H1 (cell line): ENCODE measurements at regions not wholly inside any gene's neighbourhood (a gene's known extent, or its start where the extent isn't known, plus 50 kb on each side); places are given as distances from the start of the nearest gene placed in this dataset.

Experiments
- CTCF ChIA-PET: fragments of 300-600 bp; sonication (Branson Sonifier 250); formaldehyde crosslinking; loops from one replicate; lab custom pipeline; 2021; ENCODE audit not compliant: partially characterized antibody; lab: Charles Lee
- POLR2A ChIA-PET: fragments of 300-600 bp; sonication (Branson Sonifier 250); formaldehyde crosslinking; loops from one replicate; lab custom pipeline; 2021; ENCODE audit warnings: inconsistent platforms; ENCODE audit not compliant: partially characterized antibody; lab: Charles Lee
- DNase-seq, 2 experiments: peaks; one replicate each; pipeline versions ENCODE4 v3.0.0 to v3.0.0-alpha.2; 2010 to 2022; ENCODE audit warnings: low spot score in 2 of 2, low read depth in 1 of 2, mixed read lengths in 1 of 2
- FAIRE-seq: peaks from 2 replicates; lab custom pipeline; 2011; peaks lifted over from hg19 to GRCh38; lab: Jason Lieb, UNC
- H2AFZ ChIP-seq: 2 replicates; pipeline ENCODE4 v1.8.1; 2012; ENCODE audit warnings: low read length, inconsistent platforms
- H2AK5ac ChIP-seq: 2 replicates; pipeline ENCODE4 v1.6.1; 2013; ENCODE audit warnings: low read depth, low read length
- H2BK120ac ChIP-seq: replicated peaks from 2 replicates; pipeline ENCODE3; 2013; ENCODE audit warnings: low read depth, low read length, inconsistent platforms
- H2BK12ac ChIP-seq: 2 replicates; pipeline ENCODE4 v1.6.1; 2013; ENCODE audit warnings: low read depth, low read length
- H2BK15ac ChIP-seq: 2 replicates; pipeline ENCODE4 v1.6.1; 2013; ENCODE audit warnings: low read length
- H2BK20ac ChIP-seq: 2 replicates; pipeline ENCODE4 v1.6.1; 2013; ENCODE audit warnings: low read length
- H2BK5ac ChIP-seq: 2 replicates; pipeline ENCODE4 v1.6.1; 2013; ENCODE audit warnings: low read depth, low read length
- H3K14ac ChIP-seq: 2 replicates; pipeline ENCODE4 v1.6.1; 2013; ENCODE audit warnings: inconsistent platforms; ENCODE audit not compliant: insufficient read length
- H3K18ac ChIP-seq: 2 replicates; pipeline ENCODE4 v1.6.1; 2013; ENCODE audit warnings: low read length; ENCODE audit errors: extremely low read depth
- H3K23ac ChIP-seq: 2 replicates; pipeline ENCODE4 v1.6.1; 2013; ENCODE audit warnings: inconsistent platforms; ENCODE audit not compliant: insufficient read length
- H3K23me2 ChIP-seq: 2 replicates; pipeline ENCODE4 v1.6.1; 2013; ENCODE audit warnings: low read depth, low read length
- H3K27ac ChIP-seq: 2 replicates; pipeline ENCODE4 v1.6.1; 2011; ENCODE audit warnings: low read depth, low read length, inconsistent platforms
- H3K27me3 ChIP-seq, 4 experiments: replicated peaks in 1 of 4; 1 replicate in 1 of 4; 2 replicates in 3 of 4; pipeline versions ENCODE4 v1.6.1 to v1.8.1; 2011 to 2013; ENCODE audit warnings: low read length in 3 of 4, mild to moderate bottlenecking in 3 of 4, inconsistent platforms in 2 of 4, mixed read lengths in 2 of 4, moderate library complexity in 1 of 4; ENCODE audit not compliant: control insufficient read depth in 3 of 4, insufficient read depth in 3 of 4; ENCODE audit errors: extremely low read depth in 1 of 4
- H3K36me3 ChIP-seq, 4 experiments: 2 replicates each; pipeline versions ENCODE4 v1.6.1 to v1.8.1; 2011 to 2013; ENCODE audit warnings: mild to moderate bottlenecking in 4 of 4, low read length in 3 of 4, moderate library complexity in 2 of 4, control low read depth in 1 of 4, inconsistent platforms in 1 of 4; ENCODE audit not compliant: insufficient read depth in 4 of 4, control insufficient read depth in 2 of 4
- H3K4ac ChIP-seq: replicated peaks from 2 replicates; pipeline ENCODE3; 2013; ENCODE audit warnings: low read length, low read depth, mixed read lengths, inconsistent platforms; ENCODE audit not compliant: insufficient read length
- H3K4me1 ChIP-seq, 4 experiments: replicated peaks in 1 of 4; 1 replicate in 1 of 4; 2 replicates in 3 of 4; pipeline versions ENCODE4 v1.6.1 to v1.8.1; 2011 to 2013; ENCODE audit warnings: low read length in 3 of 4, inconsistent platforms in 2 of 4, mixed read lengths in 1 of 4; ENCODE audit not compliant: insufficient read depth in 4 of 4, control insufficient read depth in 3 of 4
- H3K4me2 ChIP-seq, 2 experiments: 2 replicates each; pipeline versions ENCODE4 v1.6.1 to v1.8.1; 2011 to 2013; ENCODE audit warnings: low read depth in 2 of 2, low read length in 2 of 2, control low read depth in 1 of 2, inconsistent platforms in 1 of 2, mild to moderate bottlenecking in 1 of 2; ENCODE audit not compliant: insufficient read depth in 1 of 2
- H3K4me3 ChIP-seq, 4 experiments: fragments of 200-600, 300-600 bp in 1 of 4; sonication (generic), shearing (Covaris generic), sonication (Bioruptor Twin) in 1 of 4; 2 replicates each; pipeline versions ENCODE4 v1.5.1 to v1.8.1; 2011 to 2016; ENCODE audit warnings: low read length in 4 of 4, low read depth in 3 of 4, control low read depth in 2 of 4, inconsistent platforms in 2 of 4, mild to moderate bottlenecking in 2 of 4, mixed read lengths in 1 of 4, moderate library complexity in 1 of 4; ENCODE audit not compliant: insufficient read depth in 2 of 4; ENCODE audit errors: extremely low read depth in 1 of 4
- H3K56ac ChIP-seq: replicated peaks from 2 replicates; pipeline ENCODE3; 2013; ENCODE audit warnings: low read depth, mild to moderate bottlenecking, mixed read lengths, low read length, inconsistent platforms; ENCODE audit not compliant: insufficient read length
- H3K79me1 ChIP-seq: 2 replicates; pipeline ENCODE4 v1.6.1; 2013; ENCODE audit warnings: low read depth, low read length, control low read depth
- H3K79me2 ChIP-seq, 2 experiments: 2 replicates each; pipeline versions ENCODE4 v1.6.1 to v1.8.1; 2012 to 2013; ENCODE audit warnings: low read length in 2 of 2, mild to moderate bottlenecking in 2 of 2, inconsistent platforms in 1 of 2; ENCODE audit not compliant: insufficient read depth in 2 of 2, control insufficient read depth in 1 of 2
- H3K9ac ChIP-seq, 4 experiments: replicated peaks in 1 of 4; 1 replicate in 1 of 4; 2 replicates in 3 of 4; pipeline versions ENCODE4 v1.6.1 to v1.8.1; 2011 to 2013; ENCODE audit warnings: low read depth in 3 of 4, low read length in 3 of 4, control low read depth in 2 of 4, mild to moderate bottlenecking in 2 of 4, moderate library complexity in 2 of 4, inconsistent platforms in 1 of 4; ENCODE audit errors: extremely low read depth in 1 of 4
- H3K9me3 ChIP-seq, 2 experiments: 2 replicates each; pipeline versions ENCODE4 v1.6.1 to v1.8.1; 2012 to 2013; ENCODE audit warnings: mild to moderate bottlenecking in 2 of 2, moderate library complexity in 2 of 2, control low read depth in 1 of 2, inconsistent platforms in 1 of 2, low read depth in 1 of 2, low read length in 1 of 2, mixed read lengths in 1 of 2; ENCODE audit not compliant: insufficient read depth in 2 of 2
- H4K20me1 ChIP-seq, 2 experiments: replicated peaks in 1 of 2; 2 replicates each; pipeline versions ENCODE3 to v1.8.1; 2011 to 2013; ENCODE audit warnings: inconsistent platforms in 2 of 2, low read length in 2 of 2, mild to moderate bottlenecking in 1 of 2; ENCODE audit not compliant: insufficient read depth in 2 of 2, control insufficient read depth in 1 of 2
- H4K5ac ChIP-seq: 2 replicates; pipeline ENCODE4 v1.6.1; 2013; ENCODE audit warnings: low read length, low read depth, mixed read lengths, inconsistent platforms; ENCODE audit not compliant: insufficient read length
- H4K8ac ChIP-seq: 2 replicates; pipeline ENCODE4 v1.8.0; 2013; ENCODE audit warnings: mild to moderate bottlenecking, moderate library complexity, low read length, inconsistent platforms; ENCODE audit not compliant: insufficient read depth; ENCODE audit errors: extremely low read depth
- H4K91ac ChIP-seq: replicated peaks from 2 replicates; pipeline ENCODE3; 2013; ENCODE audit warnings: low read length, mixed read lengths, inconsistent platforms; ENCODE audit not compliant: insufficient read length
- POLR2A ChIP-seq, 2 experiments: IDR thresholded peaks; 1 replicate in 1 of 2; 2 replicates in 1 of 2; pipeline ENCODE4 v1.6.1; 2011; ENCODE audit warnings: low read depth in 2 of 2, low read length in 2 of 2, mild to moderate bottlenecking in 2 of 2; ENCODE audit errors: control extremely low read depth in 1 of 2
- RFX5 ChIP-seq: IDR thresholded peaks from 2 replicates; pipeline ENCODE4 v1.6.1; 2011; ENCODE audit warnings: low read depth, low read length, improper control_type of control experiment, borderline replicate concordance
- TBP ChIP-seq: IDR thresholded peaks from 2 replicates; pipeline ENCODE4 v1.6.1; 2011; ENCODE audit warnings: low read depth, low read length, improper control_type of control experiment
- YY1 ChIP-seq: IDR thresholded peaks from 2 replicates; pipeline ENCODE4 v1.6.1; 2011; ENCODE audit warnings: low read depth, mild to moderate bottlenecking, low read length
- ZNF274 ChIP-seq: IDR thresholded peaks from 2 replicates; pipeline ENCODE4 v1.7.0; 2012; ENCODE audit warnings: low read length, borderline replicate concordance; ENCODE audit errors: extremely low read depth
- WGBS, 2 experiments: shearing (Covaris generic) in 1 of 2; methylation state at CpG; one replicate each; pipeline versions ENCODE4 v1.1.6 to v1.1.7; 2013 to 2015; ENCODE audit warnings: low lambda C conversion rate in 2 of 2, mixed read lengths in 2 of 2, inconsistent platforms in 1 of 2, low coverage in 1 of 2, missing lambda C conversion rate in 1 of 2; ENCODE audit not compliant: insufficient replicate concordance in 2 of 2, insufficient coverage in 1 of 2, insufficient read length in 1 of 2; ENCODE audit errors: extremely low coverage in 1 of 2, missing lambda C conversion rate in 1 of 2; 5-methylcytosine and 5-hydroxymethylcytosine counted together
- TF ChIP-seq, protein P1 (sequence below): IDR thresholded peaks from 2 replicates; pipeline ENCODE4 v1.6.1; 2012; ENCODE audit warnings: inconsistent platforms

DNA sequence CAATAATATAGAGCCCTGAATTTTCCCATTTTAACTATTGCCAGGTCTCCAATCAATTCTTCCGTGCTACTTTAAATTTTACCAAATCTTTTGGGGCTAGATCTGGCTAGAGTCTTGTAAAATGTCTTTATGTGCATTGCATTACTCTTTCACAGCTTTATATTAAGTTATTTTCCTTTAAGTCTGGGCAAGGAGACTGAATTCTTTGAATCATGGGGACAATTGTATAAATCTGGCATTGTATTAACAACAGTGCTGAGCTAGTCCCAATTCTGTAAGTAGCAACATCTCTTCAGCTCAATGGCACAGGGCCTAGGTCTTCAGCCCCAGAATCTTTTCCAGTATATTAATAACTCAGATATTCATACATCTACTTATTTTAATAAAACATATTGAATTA, 1080.4 kb upstream of the INTU start:
- DNase-seq (no peak), FAIRE-seq (no peak)
- Histone ChIP-seq H3K56ac (no peak overlapping the region), H2AK5ac (no peak overlapping the region), H4K5ac (no peak overlapping the region), H2AFZ (no peak overlapping the region), H3K27me3 (peaks cover 0 to 1% (median 0%) of the 10 kb centered on the region in 4 experiments; a peak in 1 of 7 replicates), H3K79me2 (no peaks in the 10 kb centered on the region), H4K8ac (no peak overlapping the region), H3K9me3 (no peaks in the 10 kb centered on the region), H3K9ac (no peak overlapping the region), H3K23me2 (no peaks in the 10 kb centered on the region), H2BK5ac (no peak overlapping the region), H3K36me3 (no peaks in the 10 kb centered on the region), H4K20me1 (no peaks in the 10 kb centered on the region), H3K4me3 (no peak overlapping the region), H3K14ac (no peak overlapping the region), H2BK20ac (no peak overlapping the region), H3K79me1 (no peaks in the 10 kb centered on the region), H3K4me2 (no peak overlapping the region), H3K18ac (no peak overlapping the region), H4K91ac (no peak overlapping the region), H3K27ac (no peak overlapping the region), H2BK120ac (no peak overlapping the region), H2BK12ac (no peak overlapping the region), H3K4me1 (no peaks in the 10 kb centered on the region), H3K23ac (no peak overlapping the region), H2BK15ac (no peak overlapping the region), H3K4ac (no peak overlapping the region)
- TF ChIP-seq YY1 (no peak), POLR2A (IDR thresholded peaks at IDR 0.05; ENCODE audit: control extremely low read depth in 1 of 2, low read depth in 2 of 2, low read length in 2 of 2) (no peak), TBP (no peak), RFX5 (no peak), ZNF274 (no peak)
- TF ChIP-seq, protein P1, sequence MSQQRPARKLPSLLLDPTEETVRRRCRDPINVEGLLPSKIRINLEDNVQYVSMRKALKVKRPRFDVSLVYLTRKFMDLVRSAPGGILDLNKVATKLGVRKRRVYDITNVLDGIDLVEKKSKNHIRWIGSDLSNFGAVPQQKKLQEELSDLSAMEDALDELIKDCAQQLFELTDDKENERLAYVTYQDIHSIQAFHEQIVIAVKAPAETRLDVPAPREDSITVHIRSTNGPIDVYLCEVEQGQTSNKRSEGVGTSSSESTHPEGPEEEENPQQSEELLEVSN = no peak
- WGBS, 2 experiments = 35% methylated on average over 1 of the region's 1 CpG; no CpG with 5 or more reads in 1 of the 2 experiments
- ChIA-PET CTCF (interaction anchor here (1.1 kb wide), 1 partner anchor 32 kb away, joined by 8 read pairs; no protein-coding TSS in a partner anchor), POLR2A (no interaction called here)
